ENCODE measurements at regions not wholly inside any gene's neighbourhood (a gene's known extent, or its start where the extent isn't known, plus 50 kb on each side); places are given as distances from the start of the nearest gene placed in this dataset.

DNA sequence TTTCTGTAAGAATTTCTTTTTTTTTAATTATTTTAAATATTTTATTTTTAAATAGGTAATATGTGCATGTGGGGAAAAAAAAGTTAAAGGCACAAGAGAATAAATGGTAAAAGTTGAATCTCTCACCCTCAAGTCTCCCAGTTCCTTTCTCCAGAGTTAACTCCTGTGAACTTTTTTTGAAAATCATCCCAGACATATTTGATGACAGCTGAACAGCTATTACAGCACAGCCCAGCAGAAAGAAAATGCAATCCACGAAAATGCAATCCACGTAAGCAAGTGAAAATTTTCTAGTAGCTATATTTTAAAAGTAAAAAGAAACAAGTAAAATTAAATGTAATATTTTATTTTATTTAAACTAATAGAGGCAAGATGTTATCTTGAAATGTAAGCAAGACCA is 310.0 kb upstream of the RUNX1 start:
- H3K4me3 ChIP-seq (ENCODE audit: low read depth, low read length), result no peak overlapping the region
- DNase-seq (ENCODE audit: low read depth), result no peak
- TF ChIP-seq POLR2A (IDR thresholded peaks at IDR 0.05; ENCODE audit: extremely low read depth, insufficient read length) (no peak), MYC (IDR thresholded peaks at IDR 0.05; ENCODE audit: low read depth, low read length) (no peak)
- TF ChIP-seq, protein P1, sequence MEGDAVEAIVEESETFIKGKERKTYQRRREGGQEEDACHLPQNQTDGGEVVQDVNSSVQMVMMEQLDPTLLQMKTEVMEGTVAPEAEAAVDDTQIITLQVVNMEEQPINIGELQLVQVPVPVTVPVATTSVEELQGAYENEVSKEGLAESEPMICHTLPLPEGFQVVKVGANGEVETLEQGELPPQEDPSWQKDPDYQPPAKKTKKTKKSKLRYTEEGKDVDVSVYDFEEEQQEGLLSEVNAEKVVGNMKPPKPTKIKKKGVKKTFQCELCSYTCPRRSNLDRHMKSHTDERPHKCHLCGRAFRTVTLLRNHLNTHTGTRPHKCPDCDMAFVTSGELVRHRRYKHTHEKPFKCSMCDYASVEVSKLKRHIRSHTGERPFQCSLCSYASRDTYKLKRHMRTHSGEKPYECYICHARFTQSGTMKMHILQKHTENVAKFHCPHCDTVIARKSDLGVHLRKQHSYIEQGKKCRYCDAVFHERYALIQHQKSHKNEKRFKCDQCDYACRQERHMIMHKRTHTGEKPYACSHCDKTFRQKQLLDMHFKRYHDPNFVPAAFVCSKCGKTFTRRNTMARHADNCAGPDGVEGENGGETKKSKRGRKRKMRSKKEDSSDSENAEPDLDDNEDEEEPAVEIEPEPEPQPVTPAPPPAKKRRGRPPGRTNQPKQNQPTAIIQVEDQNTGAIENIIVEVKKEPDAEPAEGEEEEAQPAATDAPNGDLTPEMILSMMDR (IDR thresholded peaks at IDR 0.05; ENCODE audit: low read depth, low read length), result no peak
- TF ChIP-seq, protein P2, sequence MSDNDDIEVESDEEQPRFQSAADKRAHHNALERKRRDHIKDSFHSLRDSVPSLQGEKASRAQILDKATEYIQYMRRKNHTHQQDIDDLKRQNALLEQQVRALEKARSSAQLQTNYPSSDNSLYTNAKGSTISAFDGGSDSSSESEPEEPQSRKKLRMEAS (IDR thresholded peaks at IDR 0.05; ENCODE audit: low read depth, low read length), result no peak

DNA sequence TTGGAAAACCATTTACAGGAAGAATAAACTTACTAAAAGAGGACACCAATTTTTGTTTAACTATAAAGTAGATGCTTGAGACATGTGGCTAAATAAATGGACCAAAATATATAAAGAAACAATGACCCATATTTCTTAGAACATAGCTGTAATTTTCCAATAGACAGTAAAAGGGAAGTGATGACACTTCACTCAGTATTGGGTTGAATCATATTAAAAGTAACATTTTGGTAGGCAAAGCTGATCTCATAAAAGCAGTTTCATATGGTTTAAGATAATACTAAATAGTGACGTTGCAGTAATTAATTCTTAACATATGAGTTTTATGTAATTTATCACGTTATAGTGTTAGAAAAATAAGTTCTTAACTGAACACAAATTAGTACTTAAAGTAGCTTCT is 308.9 kb upstream of the RUNX1 start:
- DNase-seq (ENCODE audit: low read depth), result no peak
- TF ChIP-seq MYC (IDR thresholded peaks at IDR 0.05; ENCODE audit: low read depth, low read length) (no peak), POLR2A (IDR thresholded peaks at IDR 0.05; ENCODE audit: extremely low read depth, insufficient read length) (no peak)
- TF ChIP-seq, protein P1 (IDR thresholded peaks at IDR 0.05; ENCODE audit: low read depth, low read length), result no peak
- TF ChIP-seq, protein P2 (IDR thresholded peaks at IDR 0.05; ENCODE audit: low read depth, low read length), result no peak

DNA sequence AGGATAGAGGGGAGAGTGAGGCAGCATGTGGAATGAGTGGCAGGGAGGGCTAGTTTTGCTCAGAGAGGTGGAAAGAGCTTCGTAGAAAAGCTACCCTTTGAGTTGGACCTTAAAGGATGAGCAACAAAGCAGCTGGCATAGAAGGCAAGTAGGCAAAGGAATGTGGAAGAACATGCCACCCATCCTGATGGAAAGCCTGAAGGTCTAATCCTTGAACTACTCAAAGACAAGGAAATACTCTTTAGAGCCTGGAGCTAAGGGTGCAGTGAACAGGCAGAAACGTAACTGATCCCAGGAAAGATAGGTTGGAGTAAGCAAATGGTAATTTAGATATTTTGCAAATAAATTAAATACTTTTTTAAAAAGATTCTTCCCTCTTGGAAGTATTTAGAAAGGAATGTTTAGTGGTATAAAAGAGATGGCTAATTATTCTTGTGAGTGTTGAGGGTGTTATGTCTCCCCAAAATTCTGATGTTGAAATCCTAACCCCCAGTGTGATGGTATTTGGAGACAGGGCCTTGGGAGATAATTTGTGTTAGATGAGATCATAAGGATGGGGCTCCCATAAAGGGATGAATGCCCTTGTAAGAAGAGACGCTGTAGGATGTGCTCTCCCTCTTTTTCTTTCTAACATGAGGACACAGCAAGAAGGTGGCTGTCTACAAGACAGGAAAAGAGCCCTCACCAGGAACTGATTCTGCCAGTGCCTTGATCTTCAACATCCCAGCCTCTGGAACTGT is 308.1 kb upstream of the RUNX1 start:
- no peak for DNase-seq (ENCODE audit: low read depth)
- TF ChIP-seq POLR2A (IDR thresholded peaks at IDR 0.05; ENCODE audit: extremely low read depth, insufficient read length), result no peak
- TF ChIP-seq, protein P2 (IDR thresholded peaks at IDR 0.05; ENCODE audit: low read depth, low read length), result no peak
- no peak for TF ChIP-seq MYC (IDR thresholded peaks at IDR 0.05; ENCODE audit: low read depth, low read length)
- TF ChIP-seq, protein P1 (IDR thresholded peaks at IDR 0.05; ENCODE audit: low read depth, low read length), result no peak
- no peak overlapping the region for H3K4me3 ChIP-seq (ENCODE audit: low read depth, low read length)

More for the DNA sequence above, 308.9 kb upstream of the RUNX1 start:
- no peak overlapping the region for H3K4me3 ChIP-seq (ENCODE audit: low read depth, low read length)

DNA sequence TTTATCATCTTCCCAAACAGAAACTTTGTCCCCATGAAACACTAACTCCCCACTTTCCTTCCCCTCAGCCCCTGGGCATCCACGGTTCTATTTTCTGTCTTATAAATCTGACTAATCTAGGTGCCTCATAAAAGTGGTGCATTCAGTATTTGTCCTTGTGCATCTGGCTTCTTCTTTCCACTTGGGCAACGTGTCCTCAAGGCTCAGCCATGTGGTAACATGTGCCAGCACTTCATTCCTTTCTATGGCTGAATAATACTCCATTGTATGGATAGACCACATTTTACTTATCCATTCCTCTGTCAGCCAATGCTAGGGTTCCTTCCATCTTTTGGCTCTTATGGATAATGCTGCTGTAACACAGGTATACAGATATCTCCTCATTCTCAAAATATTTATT is 305.0 kb upstream of the RUNX1 start:
- no peak for TF ChIP-seq MYC (IDR thresholded peaks at IDR 0.05; ENCODE audit: low read depth, low read length)
- TF ChIP-seq, protein P1 (IDR thresholded peaks at IDR 0.05; ENCODE audit: low read depth, low read length), result no peak
- TF ChIP-seq, protein P2 (IDR thresholded peaks at IDR 0.05; ENCODE audit: low read depth, low read length), result no peak
- no peak for TF ChIP-seq POLR2A (IDR thresholded peaks at IDR 0.05; ENCODE audit: extremely low read depth, insufficient read length)
- DNase-seq (ENCODE audit: low read depth), result no peak
- H3K4me3 ChIP-seq (ENCODE audit: low read depth, low read length), result no peak overlapping the region

DNA sequence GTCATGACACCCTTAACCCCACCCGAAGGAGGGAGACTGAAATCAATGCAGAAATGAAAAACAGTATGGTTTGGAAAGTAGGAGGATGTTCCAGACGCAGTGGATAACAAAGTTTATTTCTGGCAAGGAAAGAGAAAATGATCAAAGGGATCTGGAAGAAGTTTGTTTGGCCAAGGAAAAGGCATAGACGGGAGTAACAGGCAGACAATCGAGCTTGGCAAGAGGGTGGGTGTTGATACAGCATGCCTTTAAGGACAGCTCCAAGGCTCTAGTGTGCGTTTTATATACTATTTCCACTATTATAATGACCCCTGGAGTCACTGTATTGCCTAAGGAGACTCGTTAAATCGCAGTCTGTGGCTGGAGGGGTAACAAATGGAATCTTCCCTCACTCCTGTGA is 303.7 kb upstream of the RUNX1 start:
- no peak for DNase-seq (ENCODE audit: low read depth)
- no peak overlapping the region for H3K4me3 ChIP-seq (ENCODE audit: low read depth, low read length)
- TF ChIP-seq, protein P1 (IDR thresholded peaks at IDR 0.05; ENCODE audit: low read depth, low read length), result no peak
- TF ChIP-seq POLR2A (IDR thresholded peaks at IDR 0.05; ENCODE audit: extremely low read depth, insufficient read length) (no peak), MYC (IDR thresholded peaks at IDR 0.05; ENCODE audit: low read depth, low read length) (no peak)
- TF ChIP-seq, protein P2 (IDR thresholded peaks at IDR 0.05; ENCODE audit: low read depth, low read length), result no peak
